HepG2 (cell line): ENCODE measurements at regions not wholly inside any gene's neighbourhood (a gene's known extent, or its start where the extent isn't known, plus 50 kb on each side); places are given as distances from the start of the nearest gene placed in this dataset.

Experiments
- CBX1 ChIP-seq: IDR thresholded peaks from one replicate; pipeline ENCODE4 v1.6.1; 2016; ENCODE audit warnings: antibody characterized with exemption, low read depth
- FOXK2 ChIP-seq: fragments of 450-650 bp; IDR thresholded peaks from 2 replicates; pipeline ENCODE4 v1.6.1; 2016
- FOXP1 ChIP-seq, 2 experiments: fragments of 450-650 bp in 1 of 2; IDR thresholded peaks; 2 replicates each; pipeline ENCODE4 v1.6.1; 2017 to 2018; ENCODE audit warnings: antibody characterized with exemption in 1 of 2
- MED1 ChIP-seq: sonication (generic); formaldehyde crosslinking; IDR thresholded peaks from 2 replicates; pipeline ENCODE4 v1.4.0; 2020; ENCODE audit warnings: missing genetic modification reagents
- NFATC3 ChIP-seq: sonication (generic); formaldehyde crosslinking; IDR thresholded peaks from 2 replicates; pipeline ENCODE4 v1.5.1; 2020; ENCODE audit warnings: mild to moderate bottlenecking, missing genetic modification reagents
- ZNF207 ChIP-seq: fragments of 450-650 bp; IDR thresholded peaks from 2 replicates; pipeline ENCODE4 v1.6.1; 2016; ENCODE audit warnings: antibody characterized with exemption, borderline replicate concordance
- ZNF549 ChIP-seq: sonication (generic); formaldehyde crosslinking; IDR thresholded peaks from 2 replicates; pipeline ENCODE4 v1.5.0; 2020; ENCODE audit warnings: missing genetic modification reagents
- TF ChIP-seq, protein P1 (sequence below), 2 experiments: sonication (generic) in 1 of 2; formaldehyde crosslinking in 1 of 2; IDR thresholded peaks; 2 replicates each; pipeline versions ENCODE4 v1.6.1 to v1.9.0; 2014 to 2022; ENCODE audit warnings: antibody characterized with exemption in 1 of 2, borderline replicate concordance in 1 of 2, inconsistent platforms in 1 of 2, low read depth in 1 of 2, missing genetic modification reagents in 1 of 2
- TF ChIP-seq, protein P2 (sequence below): sonication (generic); formaldehyde crosslinking; IDR thresholded peaks from 2 replicates; pipeline ENCODE4 v1.9.0; 2021; ENCODE audit warnings: missing genetic modification reagents, mild to moderate bottlenecking, borderline replicate concordance
- TF ChIP-seq, protein P3 (sequence below): sonication (generic); formaldehyde crosslinking; IDR thresholded peaks from 2 replicates; pipeline ENCODE4 v1.4.0; 2020; ENCODE audit warnings: missing genetic modification reagents
- TF ChIP-seq, protein P4 (sequence below): sonication (generic); formaldehyde crosslinking; IDR thresholded peaks from 2 replicates; pipeline ENCODE4 v1.4.0; 2020; ENCODE audit warnings: missing genetic modification reagents, borderline replicate concordance
- TF ChIP-seq, protein P5 (sequence below): sonication (generic); formaldehyde crosslinking; IDR thresholded peaks from 2 replicates; pipeline ENCODE4 v1.5.1; 2020; ENCODE audit warnings: missing genetic modification reagents, mild to moderate bottlenecking, borderline replicate concordance

DNA sequence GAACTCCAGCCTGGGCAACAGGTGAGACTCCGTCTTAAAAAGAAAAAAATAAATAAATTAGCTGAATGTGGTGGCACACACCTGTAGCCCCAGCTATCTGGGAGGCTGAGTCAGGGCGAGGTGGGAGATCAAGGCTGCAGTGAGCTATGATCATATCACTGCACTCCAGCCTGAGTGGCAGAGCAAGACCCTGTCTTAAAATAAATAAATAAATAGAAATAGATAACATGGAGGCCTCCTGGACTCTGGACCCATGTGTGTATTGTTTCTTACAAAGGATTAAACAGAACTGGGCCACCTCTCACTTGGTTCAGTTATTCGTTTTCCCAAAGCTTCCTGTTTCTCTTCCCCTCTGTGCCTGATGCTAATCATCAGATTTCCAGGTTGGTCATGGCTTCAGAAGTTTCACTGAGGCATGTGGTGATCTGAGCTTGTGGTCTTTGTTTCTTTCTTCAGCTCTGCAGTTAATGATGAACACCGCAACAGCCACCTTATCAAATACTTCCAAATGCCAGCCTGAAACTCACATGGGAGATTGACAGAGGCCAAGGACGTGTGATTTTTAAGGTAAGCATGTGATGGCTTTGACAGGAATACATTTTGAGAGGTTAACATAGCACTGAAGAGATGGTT, 83.3 kb upstream of the MAP4K4 start (continued):
- TF ChIP-seq, protein P1, sequence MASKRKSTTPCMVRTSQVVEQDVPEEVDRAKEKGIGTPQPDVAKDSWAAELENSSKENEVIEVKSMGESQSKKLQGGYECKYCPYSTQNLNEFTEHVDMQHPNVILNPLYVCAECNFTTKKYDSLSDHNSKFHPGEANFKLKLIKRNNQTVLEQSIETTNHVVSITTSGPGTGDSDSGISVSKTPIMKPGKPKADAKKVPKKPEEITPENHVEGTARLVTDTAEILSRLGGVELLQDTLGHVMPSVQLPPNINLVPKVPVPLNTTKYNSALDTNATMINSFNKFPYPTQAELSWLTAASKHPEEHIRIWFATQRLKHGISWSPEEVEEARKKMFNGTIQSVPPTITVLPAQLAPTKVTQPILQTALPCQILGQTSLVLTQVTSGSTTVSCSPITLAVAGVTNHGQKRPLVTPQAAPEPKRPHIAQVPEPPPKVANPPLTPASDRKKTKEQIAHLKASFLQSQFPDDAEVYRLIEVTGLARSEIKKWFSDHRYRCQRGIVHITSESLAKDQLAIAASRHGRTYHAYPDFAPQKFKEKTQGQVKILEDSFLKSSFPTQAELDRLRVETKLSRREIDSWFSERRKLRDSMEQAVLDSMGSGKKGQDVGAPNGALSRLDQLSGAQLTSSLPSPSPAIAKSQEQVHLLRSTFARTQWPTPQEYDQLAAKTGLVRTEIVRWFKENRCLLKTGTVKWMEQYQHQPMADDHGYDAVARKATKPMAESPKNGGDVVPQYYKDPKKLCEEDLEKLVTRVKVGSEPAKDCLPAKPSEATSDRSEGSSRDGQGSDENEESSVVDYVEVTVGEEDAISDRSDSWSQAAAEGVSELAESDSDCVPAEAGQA (IDR thresholded peaks at IDR 0.05; ENCODE audit: low read depth), result 0 out of 2 replicates have a peak, but pooled peaks have one; percentile 49
- TF ChIP-seq, protein P1 (CRISPR knock-in tag; IDR thresholded peaks at IDR 0.05; ENCODE audit: borderline replicate concordance), result no peak
- TF ChIP-seq, protein P2, sequence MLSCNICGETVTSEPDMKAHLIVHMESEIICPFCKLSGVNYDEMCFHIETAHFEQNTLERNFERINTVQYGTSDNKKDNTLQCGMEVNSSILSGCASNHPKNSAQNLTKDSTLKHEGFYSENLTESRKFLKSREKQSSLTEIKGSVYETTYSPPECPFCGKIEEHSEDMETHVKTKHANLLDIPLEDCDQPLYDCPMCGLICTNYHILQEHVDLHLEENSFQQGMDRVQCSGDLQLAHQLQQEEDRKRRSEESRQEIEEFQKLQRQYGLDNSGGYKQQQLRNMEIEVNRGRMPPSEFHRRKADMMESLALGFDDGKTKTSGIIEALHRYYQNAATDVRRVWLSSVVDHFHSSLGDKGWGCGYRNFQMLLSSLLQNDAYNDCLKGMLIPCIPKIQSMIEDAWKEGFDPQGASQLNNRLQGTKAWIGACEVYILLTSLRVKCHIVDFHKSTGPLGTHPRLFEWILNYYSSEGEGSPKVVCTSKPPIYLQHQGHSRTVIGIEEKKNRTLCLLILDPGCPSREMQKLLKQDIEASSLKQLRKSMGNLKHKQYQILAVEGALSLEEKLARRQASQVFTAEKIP (CRISPR knock-in tag), result no peak
- TF ChIP-seq, protein P3, sequence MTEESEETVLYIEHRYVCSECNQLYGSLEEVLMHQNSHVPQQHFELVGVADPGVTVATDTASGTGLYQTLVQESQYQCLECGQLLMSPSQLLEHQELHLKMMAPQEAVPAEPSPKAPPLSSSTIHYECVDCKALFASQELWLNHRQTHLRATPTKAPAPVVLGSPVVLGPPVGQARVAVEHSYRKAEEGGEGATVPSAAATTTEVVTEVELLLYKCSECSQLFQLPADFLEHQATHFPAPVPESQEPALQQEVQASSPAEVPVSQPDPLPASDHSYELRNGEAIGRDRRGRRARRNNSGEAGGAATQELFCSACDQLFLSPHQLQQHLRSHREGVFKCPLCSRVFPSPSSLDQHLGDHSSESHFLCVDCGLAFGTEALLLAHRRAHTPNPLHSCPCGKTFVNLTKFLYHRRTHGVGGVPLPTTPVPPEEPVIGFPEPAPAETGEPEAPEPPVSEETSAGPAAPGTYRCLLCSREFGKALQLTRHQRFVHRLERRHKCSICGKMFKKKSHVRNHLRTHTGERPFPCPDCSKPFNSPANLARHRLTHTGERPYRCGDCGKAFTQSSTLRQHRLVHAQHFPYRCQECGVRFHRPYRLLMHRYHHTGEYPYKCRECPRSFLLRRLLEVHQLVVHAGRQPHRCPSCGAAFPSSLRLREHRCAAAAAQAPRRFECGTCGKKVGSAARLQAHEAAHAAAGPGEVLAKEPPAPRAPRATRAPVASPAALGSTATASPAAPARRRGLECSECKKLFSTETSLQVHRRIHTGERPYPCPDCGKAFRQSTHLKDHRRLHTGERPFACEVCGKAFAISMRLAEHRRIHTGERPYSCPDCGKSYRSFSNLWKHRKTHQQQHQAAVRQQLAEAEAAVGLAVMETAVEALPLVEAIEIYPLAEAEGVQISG, result 0 out of 2 replicates have a peak, but pooled peaks have one; percentile 19
- peak; percentile 32; the same call in 1 of the 2 replicates for TF ChIP-seq FOXK2
- TF ChIP-seq, protein P4, sequence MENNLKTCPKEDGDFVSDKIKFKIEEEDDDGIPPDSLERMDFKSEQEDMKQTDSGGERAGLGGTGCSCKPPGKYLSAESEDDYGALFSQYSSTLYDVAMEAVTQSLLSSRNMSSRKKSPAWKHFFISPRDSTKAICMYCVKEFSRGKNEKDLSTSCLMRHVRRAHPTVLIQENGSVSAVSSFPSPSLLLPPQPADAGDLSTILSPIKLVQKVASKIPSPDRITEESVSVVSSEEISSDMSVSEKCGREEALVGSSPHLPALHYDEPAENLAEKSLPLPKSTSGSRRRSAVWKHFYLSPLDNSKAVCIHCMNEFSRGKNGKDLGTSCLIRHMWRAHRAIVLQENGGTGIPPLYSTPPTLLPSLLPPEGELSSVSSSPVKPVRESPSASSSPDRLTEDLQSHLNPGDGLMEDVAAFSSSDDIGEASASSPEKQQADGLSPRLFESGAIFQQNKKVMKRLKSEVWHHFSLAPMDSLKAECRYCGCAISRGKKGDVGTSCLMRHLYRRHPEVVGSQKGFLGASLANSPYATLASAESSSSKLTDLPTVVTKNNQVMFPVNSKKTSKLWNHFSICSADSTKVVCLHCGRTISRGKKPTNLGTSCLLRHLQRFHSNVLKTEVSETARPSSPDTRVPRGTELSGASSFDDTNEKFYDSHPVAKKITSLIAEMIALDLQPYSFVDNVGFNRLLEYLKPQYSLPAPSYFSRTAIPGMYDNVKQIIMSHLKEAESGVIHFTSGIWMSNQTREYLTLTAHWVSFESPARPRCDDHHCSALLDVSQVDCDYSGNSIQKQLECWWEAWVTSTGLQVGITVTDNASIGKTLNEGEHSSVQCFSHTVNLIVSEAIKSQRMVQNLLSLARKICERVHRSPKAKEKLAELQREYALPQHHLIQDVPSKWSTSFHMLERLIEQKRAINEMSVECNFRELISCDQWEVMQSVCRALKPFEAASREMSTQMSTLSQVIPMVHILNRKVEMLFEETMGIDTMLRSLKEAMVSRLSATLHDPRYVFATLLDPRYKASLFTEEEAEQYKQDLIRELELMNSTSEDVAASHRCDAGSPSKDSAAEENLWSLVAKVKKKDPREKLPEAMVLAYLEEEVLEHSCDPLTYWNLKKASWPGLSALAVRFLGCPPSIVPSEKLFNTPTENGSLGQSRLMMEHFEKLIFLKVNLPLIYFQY, result no peak
- no peak for TF ChIP-seq NFATC3 (CRISPR knock-in tag)
- TF ChIP-seq, protein P5, sequence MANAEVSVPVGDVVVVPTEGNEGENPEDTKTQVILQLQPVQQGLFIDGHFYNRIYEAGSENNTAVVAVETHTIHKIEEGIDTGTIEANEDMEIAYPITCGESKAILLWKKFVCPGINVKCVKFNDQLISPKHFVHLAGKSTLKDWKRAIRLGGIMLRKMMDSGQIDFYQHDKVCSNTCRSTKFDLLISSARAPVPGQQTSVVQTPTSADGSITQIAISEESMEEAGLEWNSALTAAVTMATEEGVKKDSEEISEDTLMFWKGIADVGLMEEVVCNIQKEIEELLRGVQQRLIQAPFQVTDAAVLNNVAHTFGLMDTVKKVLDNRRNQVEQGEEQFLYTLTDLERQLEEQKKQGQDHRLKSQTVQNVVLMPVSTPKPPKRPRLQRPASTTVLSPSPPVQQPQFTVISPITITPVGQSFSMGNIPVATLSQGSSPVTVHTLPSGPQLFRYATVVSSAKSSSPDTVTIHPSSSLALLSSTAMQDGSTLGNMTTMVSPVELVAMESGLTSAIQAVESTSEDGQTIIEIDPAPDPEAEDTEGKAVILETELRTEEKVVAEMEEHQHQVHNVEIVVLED (CRISPR knock-in tag), result 0 out of 2 replicates have a peak, but pooled peaks have one; percentile 13
- TF ChIP-seq MED1, result peak; percentile 74
- no peak for TF ChIP-seq ZNF549 (CRISPR knock-in tag)
- no peak for TF ChIP-seq ZNF207
- TF ChIP-seq FOXP1 (IDR thresholded peaks at IDR 0.05), result no peak
- TF ChIP-seq FOXP1 (CRISPR knock-in tag; IDR thresholded peaks at IDR 0.05), result peak; percentile 76
- TF ChIP-seq CBX1, result peak; percentile 11
